Lung (tissue), 11 donors: ENCODE measurements at regions not wholly inside any gene's neighbourhood (a gene's known extent, or its start where the extent isn't known, plus 50 kb on each side); places are given as distances from the start of the nearest gene placed in this dataset.

Experiments used
- ATAC-seq: fragments of 200-7000 bp; cut with Tn5 transposase; one replicate; pipeline ENCODE4 v1.9.1; 2020; ENCODE audit warnings: moderate number of reproducible peaks; ENCODE audit not compliant: insufficient read depth, low FRiP score
- DNase-seq, 3 donors: peaks; one replicate each; pipeline ENCODE4 v3.0.0-alpha.2; 2013 to 2017
- H3K27ac ChIP-seq, 2 donors: one replicate each; pipeline ENCODE4 v1.5.1; 2013; ENCODE audit warnings: mild to moderate bottlenecking in 2 of 2, moderate library complexity in 2 of 2, control low read depth in 1 of 2, inconsistent platforms in 1 of 2, low read depth in 1 of 2, low read length in 1 of 2
- H3K27me3 ChIP-seq, 3 donors: one replicate each; pipeline ENCODE4 v1.5.1; 2013; ENCODE audit warnings: low read length in 2 of 3; ENCODE audit not compliant: control insufficient read depth in 3 of 3, insufficient read depth in 3 of 3
- H3K36me3 ChIP-seq, 4 donors: one replicate each; pipeline ENCODE4 v1.5.1; 2013; ENCODE audit warnings: low read length in 4 of 4, mild to moderate bottlenecking in 1 of 4, moderate library complexity in 1 of 4; ENCODE audit not compliant: control insufficient read depth in 4 of 4, insufficient read depth in 4 of 4
- H3K4me1 ChIP-seq, 5 donors: one replicate each; pipeline ENCODE4 v1.5.1; 2013; ENCODE audit warnings: low read length in 5 of 5, mild to moderate bottlenecking in 2 of 5, moderate library complexity in 1 of 5; ENCODE audit not compliant: control insufficient read depth in 5 of 5, insufficient read depth in 5 of 5
- H3K4me3 ChIP-seq: one replicate; pipeline ENCODE4 v1.5.1; 2013; ENCODE audit warnings: mild to moderate bottlenecking, control low read depth, moderate library complexity
- H3K9ac ChIP-seq, 2 donors: one replicate each; pipeline ENCODE4 v1.5.1; 2013; ENCODE audit warnings: low read length in 2 of 2, control low read depth in 1 of 2; ENCODE audit not compliant: insufficient read depth in 1 of 2
- H3K9me3 ChIP-seq, 4 donors: one replicate each; pipeline ENCODE4 v1.5.1; 2013; ENCODE audit warnings: low read length in 3 of 4, mild to moderate bottlenecking in 1 of 4, moderate library complexity in 1 of 4; ENCODE audit not compliant: control insufficient read depth in 4 of 4, insufficient read depth in 3 of 4
- WGBS, 2 donors: extraction: QIAGEN DNeasy Blood & Tissue Kit; methylation state at CpG; one replicate each; pipeline ENCODE4 v1.1.7; 2013; 5-methylcytosine and 5-hydroxymethylcytosine counted together
- TF ChIP-seq, protein P1 (sequence below): IDR thresholded peaks from 2 replicates; pipeline ENCODE4 v1.5.1; 2012; ENCODE audit warnings: mild to moderate bottlenecking; ENCODE audit errors: control extremely low read depth, extremely low read depth
- donor health status: control.
- donor health status: control.
- donor health status: Bipolar disorder and iron deficiency.
- donor health status: healthy.
- donor health status: DM: yes; HTN: yes; CAD: no.

DNA sequence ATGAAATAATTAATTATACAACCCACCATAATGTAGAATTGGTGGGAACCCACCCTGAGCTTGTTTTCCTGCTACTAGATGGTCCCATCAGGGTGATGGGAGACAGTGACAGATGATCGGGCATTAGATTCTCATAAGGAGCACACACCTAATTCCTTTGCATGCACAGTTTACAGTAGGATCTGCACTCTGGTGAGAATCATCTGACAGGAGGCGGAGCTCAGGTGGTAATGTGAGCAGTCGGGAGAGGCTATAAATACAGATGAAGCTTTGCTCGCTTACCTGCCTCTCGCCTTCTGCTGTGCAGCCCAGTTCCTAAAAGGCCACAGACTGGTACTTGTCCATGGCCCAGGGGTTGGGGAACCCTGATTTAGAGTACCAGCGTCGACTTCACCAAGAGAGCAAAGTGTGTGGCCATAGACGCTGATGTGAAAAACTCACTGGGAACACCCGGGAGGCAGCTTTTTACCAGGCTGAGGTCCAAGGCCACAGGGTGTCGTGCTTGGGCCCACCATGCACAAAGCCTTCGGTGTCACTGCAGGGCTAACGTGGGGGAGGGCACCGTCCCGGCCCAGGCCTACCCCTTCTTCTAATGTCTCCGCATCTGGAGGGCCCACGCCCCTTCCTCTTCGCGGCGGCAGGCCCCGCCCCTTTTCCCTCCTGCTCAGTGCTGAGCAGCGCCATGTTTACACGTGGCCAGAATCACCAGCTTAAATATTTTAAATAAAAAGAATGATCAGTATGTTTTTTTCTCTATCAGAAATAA lies 296.8 kb upstream of the HDAC4 start:
- WGBS, 2 donors, result 87 to 93% methylated on average over 22 of the region's 22 CpGs
- TF ChIP-seq, protein P1, sequence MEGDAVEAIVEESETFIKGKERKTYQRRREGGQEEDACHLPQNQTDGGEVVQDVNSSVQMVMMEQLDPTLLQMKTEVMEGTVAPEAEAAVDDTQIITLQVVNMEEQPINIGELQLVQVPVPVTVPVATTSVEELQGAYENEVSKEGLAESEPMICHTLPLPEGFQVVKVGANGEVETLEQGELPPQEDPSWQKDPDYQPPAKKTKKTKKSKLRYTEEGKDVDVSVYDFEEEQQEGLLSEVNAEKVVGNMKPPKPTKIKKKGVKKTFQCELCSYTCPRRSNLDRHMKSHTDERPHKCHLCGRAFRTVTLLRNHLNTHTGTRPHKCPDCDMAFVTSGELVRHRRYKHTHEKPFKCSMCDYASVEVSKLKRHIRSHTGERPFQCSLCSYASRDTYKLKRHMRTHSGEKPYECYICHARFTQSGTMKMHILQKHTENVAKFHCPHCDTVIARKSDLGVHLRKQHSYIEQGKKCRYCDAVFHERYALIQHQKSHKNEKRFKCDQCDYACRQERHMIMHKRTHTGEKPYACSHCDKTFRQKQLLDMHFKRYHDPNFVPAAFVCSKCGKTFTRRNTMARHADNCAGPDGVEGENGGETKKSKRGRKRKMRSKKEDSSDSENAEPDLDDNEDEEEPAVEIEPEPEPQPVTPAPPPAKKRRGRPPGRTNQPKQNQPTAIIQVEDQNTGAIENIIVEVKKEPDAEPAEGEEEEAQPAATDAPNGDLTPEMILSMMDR, result no peak
- Histone ChIP-seq H3K4me1 (no peaks in the 10 kb centered on the region), H3K4me3 (no peak overlapping the region), H3K9ac (no peak overlapping the region), H3K9me3 (no peaks in the 10 kb centered on the region), H3K27ac (no peak overlapping the region), H3K36me3 (no peaks in the 10 kb centered on the region), H3K27me3 (no peaks in the 10 kb centered on the region)
- DNase-seq (no peak), ATAC-seq (no peak)

DNA sequence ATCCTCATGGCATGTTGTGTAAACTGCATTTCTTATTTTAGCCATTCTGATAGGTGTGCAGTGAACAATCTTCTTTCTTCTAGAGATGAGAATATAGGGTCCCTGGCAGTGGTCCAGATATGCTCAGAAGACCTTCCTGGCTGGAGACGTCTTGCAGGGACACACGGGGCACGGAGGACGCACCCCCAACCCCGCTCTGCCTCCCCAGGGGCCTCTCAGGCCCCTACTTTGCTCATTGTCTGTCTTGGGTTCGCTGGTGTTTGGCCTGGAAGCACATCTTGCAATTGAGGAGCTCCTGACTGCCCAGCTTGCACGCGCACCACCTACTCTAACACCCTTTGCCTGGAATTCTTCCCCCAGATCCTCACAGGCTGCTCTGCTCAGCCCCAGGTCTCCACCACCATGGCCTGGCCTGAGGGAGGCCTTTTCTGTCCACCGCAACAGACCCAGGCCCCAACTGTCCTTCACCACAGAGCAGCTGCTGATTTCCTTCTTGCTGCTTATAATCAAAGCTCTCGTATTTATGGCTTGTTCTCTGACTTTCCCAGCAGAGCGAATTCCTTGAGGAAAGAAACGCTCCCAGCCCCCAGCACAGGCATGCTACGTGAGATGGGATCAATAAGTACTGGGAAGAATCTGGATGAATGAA lies 295.9 kb upstream of the HDAC4 start:
- Histone ChIP-seq H3K9ac (no peak overlapping the region), H3K27ac (no peak overlapping the region), H3K4me1 (no peaks in the 10 kb centered on the region), H3K36me3 (no peaks in the 10 kb centered on the region), H3K4me3 (no peak overlapping the region), H3K27me3 (no peaks in the 10 kb centered on the region), H3K9me3 (no peaks in the 10 kb centered on the region)
- DNase-seq, result no peak
- no peak for ATAC-seq
- TF ChIP-seq, protein P1, result no peak
- WGBS, 2 donors, result 87 to 90% methylated on average over 13 of the region's 13 CpGs

DNA sequence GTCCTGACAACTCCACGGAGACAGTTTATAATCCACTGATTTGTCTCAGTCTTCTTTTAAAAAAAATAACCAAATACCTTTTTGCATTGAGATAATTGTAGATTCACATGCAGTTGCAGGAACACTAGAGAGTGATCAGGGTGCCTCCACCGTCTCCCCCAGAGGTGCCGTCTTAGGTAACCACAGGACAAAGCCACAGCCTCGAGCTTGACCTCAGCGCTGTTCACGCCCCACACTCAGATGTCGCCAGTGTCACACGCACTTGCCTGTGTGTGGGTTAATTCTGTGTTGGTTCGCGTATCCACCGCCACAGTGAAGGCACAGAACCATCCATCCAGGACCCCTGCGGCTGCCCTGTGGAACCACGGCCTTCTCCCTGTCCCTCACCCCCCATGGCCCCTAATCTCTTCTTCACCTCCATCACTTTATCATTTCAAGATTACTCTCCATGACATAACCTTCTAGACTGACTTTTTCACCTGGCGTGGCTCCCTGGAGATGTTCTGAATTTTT lies 295.0 kb upstream of the HDAC4 start:
- TF ChIP-seq, protein P1, result no peak
- Histone ChIP-seq H3K36me3 (no peaks in the 10 kb centered on the region), H3K4me3 (no peak overlapping the region), H3K27me3 (no peaks in the 10 kb centered on the region), H3K4me1 (no peaks in the 10 kb centered on the region), H3K9ac (no peak overlapping the region), H3K27ac (no peak overlapping the region), H3K9me3 (no peaks in the 10 kb centered on the region)
- no peak for ATAC-seq
- 90% methylated on average over 14 of the region's 14 CpGs for whole genome bisulfite sequencing, 2 donors
- no peak for DNase-seq
